ENCODE measurements at regions not wholly inside any gene's neighbourhood (a gene's known extent, or its start where the extent isn't known, plus 50 kb on each side); places are given as distances from the start of the nearest gene placed in this dataset.
"Not testable (repeated sequence)": the region's sequence is repeated elsewhere in the genome, so short reads cannot be mapped to it uniquely, and the experiment has no call there.

DNA sequence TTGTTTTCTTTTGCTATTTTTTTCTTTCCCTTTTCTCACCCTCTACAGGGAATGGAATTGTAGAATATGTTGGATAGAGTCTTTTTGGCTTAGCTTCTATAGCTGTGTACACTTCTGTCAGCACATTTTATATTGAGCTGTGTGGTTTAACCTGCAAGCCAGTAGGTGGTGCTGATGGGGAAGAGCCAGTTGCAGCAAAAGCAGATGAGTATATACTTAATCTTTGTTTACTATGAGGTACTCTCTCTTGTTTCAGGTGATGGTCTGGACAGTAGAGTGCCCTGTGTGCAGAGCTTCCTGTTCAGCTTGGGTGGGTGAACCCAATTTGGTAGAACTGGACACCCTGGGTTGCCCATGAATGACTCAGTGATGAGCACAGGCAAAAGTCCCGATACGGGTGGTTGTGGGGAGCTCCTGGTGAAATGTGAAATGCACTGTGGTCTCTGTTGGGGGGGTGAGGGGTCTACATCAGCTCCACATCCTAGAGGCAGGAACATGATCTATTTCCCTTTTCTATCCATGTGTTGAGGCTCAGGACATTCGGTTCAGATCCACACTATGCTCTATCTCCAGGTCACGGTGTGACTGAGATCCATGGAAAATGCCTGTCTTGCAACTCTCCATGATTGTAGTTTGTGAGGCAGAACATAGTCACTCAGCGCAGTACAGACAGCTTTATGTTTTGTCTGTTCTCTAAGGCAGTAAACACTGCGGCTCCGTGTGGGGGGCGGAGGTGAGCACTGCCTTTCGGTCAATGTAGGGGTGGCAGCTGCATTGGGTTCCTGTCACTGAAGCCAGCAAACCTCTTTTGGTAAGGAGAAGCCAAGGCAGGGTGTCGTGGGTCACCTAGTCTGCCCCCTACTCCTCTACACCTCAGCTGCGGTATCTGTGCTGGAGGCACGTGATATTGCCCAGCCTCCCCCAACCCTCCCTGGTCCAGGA is 353.2 kb downstream of the PRR16 start:
- Histone ChIP-seq H3K9me3 (replicated peaks; ENCODE audit: low read length) (no peaks in the 10 kb centered on the region), H3K4me3 (ENCODE audit: low read length) (no peak overlapping the region), H3K27me3 (ENCODE audit: control insufficient read depth, insufficient read depth, low read length) (no peaks in the 10 kb centered on the region), H3K36me3 (ENCODE audit: insufficient read depth, low read length) (no peaks in the 10 kb centered on the region), H3K4me2 (ENCODE audit: low read length) (no peak overlapping the region), H3K9ac (ENCODE audit: low read depth, low read length) (no peak overlapping the region), H3K4me1 (ENCODE audit: control insufficient read depth, insufficient read depth, low read length) (no peaks in the 10 kb centered on the region)

DNA sequence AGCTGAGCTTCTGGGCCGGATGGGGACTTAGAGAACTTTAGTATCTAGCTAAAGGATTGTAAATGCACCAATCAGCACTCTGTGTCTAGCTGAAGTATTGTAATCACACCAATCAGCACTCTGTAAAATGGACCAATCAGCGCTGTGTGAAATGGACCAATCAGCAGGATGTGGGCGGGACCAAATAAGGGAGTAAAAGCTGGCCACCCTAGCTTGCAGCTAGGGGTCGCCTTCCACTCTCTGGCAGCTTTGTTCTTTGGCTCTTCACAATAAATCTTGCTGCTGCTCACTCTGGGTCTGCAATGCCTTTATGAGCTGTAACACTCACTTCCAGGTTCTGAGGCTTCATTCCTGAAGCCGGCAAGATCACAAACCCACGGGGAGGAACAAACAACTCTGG is 354.0 kb downstream of the PRR16 start:
- Histone ChIP-seq H3K9me3 (replicated peaks; ENCODE audit: low read length) (no peaks in the 10 kb centered on the region), H3K4me3 (ENCODE audit: low read length) (no peak overlapping the region), H3K4me2 (ENCODE audit: low read length) (no peak overlapping the region), H3K27me3 (ENCODE audit: control insufficient read depth, insufficient read depth, low read length) (no peaks in the 10 kb centered on the region), H3K4me1 (ENCODE audit: control insufficient read depth, insufficient read depth, low read length) (no peaks in the 10 kb centered on the region), H3K36me3 (ENCODE audit: insufficient read depth, low read length) (no peaks in the 10 kb centered on the region), H3K9ac (ENCODE audit: low read depth, low read length) (no peak overlapping the region)

DNA sequence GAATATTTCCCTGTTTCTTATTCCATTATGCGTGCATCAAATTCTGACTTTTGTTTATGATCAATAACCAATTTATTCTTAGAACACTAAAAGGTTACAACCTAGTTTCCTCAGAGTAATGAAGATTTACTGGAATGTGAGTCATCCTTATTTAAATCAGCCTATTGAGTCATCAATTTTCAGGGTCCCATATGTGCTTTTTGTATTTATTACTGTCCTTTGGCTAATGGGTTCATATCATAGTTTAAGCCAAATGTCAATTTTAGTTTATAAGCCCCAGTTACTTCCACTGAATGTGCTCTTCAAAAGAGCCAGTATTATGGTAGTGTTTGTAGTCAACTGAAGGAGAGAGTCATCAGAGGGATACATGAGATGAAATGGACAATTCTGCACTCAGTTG is 359.2 kb downstream of the PRR16 start:
- H3K27me3 ChIP-seq (ENCODE audit: control insufficient read depth, insufficient read depth, low read length) = no peaks in the 10 kb centered on the region
- H3K4me3 ChIP-seq (ENCODE audit: low read length) = no peak overlapping the region
- no peaks in the 10 kb centered on the region for H3K36me3 ChIP-seq (ENCODE audit: insufficient read depth, low read length)
- no peak overlapping the region for H3K4me2 ChIP-seq (ENCODE audit: low read length)
- no peak overlapping the region for H3K9ac ChIP-seq (ENCODE audit: low read depth, low read length)
- no peaks in the 10 kb centered on the region for H3K4me1 ChIP-seq (ENCODE audit: control insufficient read depth, insufficient read depth, low read length)
- H3K9me3 ChIP-seq (replicated peaks; ENCODE audit: low read length) = no peaks in the 10 kb centered on the region

DNA sequence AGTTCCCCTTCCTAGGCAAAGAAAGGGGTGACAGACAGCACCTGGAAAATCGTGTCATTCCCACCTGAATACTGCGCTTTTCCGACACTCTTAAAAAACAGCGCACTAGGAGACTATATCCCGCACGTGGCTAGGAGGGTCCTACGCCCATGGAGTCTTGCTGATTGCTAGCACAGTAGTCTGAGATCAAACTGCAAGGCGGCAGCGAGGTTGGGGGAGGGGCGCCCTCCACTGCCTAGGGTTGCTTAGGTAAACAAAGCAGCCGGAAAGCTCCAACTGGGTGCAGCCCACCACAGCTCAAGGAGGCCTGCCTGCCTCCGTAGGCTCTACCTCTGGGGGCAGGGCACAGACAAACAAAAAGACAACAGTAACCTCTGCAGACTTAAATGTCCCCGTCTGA is 367.5 kb downstream of the PRR16 start:
- not testable (repeated sequence) for H3K4me1 ChIP-seq (ENCODE audit: control insufficient read depth, insufficient read depth, low read length); H3K4me3 ChIP-seq (ENCODE audit: low read length); H3K9me3 ChIP-seq (replicated peaks; ENCODE audit: low read length); H3K36me3 ChIP-seq (ENCODE audit: insufficient read depth, low read length); H3K4me2 ChIP-seq (ENCODE audit: low read length); H3K9ac ChIP-seq (ENCODE audit: low read depth, low read length); H3K27me3 ChIP-seq (ENCODE audit: control insufficient read depth, insufficient read depth, low read length)

DNA sequence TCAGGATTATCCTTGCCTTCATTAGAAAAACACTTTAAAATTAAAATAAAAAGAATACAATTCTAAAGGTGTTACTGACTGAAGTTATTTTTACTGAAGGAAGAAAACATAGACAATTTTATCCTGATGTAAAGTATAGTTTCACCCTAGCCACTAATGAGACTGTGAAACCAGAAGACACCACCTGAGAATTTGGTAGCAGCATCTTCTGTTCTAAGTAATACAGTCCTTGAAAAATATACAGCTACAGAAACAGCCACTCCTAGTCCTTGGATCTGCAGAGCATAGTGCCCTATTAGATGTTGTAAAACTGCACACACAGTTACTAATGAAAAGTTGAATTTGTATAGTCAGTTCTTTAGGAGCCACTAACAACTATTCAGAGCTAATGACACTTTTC is 377.7 kb downstream of the PRR16 start:
- Histone ChIP-seq H3K4me1 (ENCODE audit: control insufficient read depth, insufficient read depth, low read length) (no peaks in the 10 kb centered on the region), H3K4me2 (ENCODE audit: low read length) (no peak overlapping the region), H3K27me3 (ENCODE audit: control insufficient read depth, insufficient read depth, low read length) (peaks cover 6% of the 10 kb centered on the region), H3K9ac (ENCODE audit: low read depth, low read length) (no peak overlapping the region), H3K9me3 (replicated peaks; ENCODE audit: low read length) (no peaks in the 10 kb centered on the region), H3K4me3 (ENCODE audit: low read length) (no peak overlapping the region), H3K36me3 (ENCODE audit: insufficient read depth, low read length) (no peaks in the 10 kb centered on the region)

DNA sequence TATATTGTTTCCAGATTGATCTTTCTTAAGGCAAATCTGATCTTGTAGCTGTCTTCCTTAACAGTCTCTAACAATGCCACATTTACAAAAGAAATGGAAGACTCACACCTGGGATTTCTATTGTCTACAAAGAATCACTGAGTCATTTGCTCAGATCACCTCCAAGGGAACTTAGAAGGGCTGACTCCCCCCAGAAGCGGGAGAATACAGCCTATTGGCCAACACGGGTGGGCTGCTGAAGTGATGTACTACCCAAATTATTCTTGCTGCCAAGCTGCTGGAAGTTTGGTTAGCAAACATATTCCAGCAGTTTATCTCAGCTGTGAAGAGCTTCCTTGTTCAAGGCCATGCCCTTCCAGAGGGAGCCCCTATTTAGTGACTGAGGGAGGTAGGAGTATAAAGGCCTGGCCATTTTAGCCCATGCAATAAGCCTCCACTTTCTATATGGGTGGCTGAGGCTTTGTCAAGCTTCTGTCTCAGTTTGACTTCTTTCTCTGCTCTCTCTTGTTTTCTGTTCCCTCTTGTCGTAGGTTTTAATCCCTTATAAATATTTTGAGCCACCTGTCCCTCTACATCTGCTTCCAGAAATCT is 379.4 kb downstream of the PRR16 start:
- Histone ChIP-seq H3K4me1 (ENCODE audit: control insufficient read depth, insufficient read depth, low read length) (no peaks in the 10 kb centered on the region), H3K4me2 (ENCODE audit: low read length) (no peak overlapping the region), H3K9ac (ENCODE audit: low read depth, low read length) (no peak overlapping the region), H3K27me3 (ENCODE audit: control insufficient read depth, insufficient read depth, low read length) (peaks cover 6% of the 10 kb centered on the region), H3K36me3 (ENCODE audit: insufficient read depth, low read length) (no peaks in the 10 kb centered on the region), H3K4me3 (ENCODE audit: low read length) (no peak overlapping the region), H3K9me3 (replicated peaks; ENCODE audit: low read length) (no peaks in the 10 kb centered on the region)

DNA sequence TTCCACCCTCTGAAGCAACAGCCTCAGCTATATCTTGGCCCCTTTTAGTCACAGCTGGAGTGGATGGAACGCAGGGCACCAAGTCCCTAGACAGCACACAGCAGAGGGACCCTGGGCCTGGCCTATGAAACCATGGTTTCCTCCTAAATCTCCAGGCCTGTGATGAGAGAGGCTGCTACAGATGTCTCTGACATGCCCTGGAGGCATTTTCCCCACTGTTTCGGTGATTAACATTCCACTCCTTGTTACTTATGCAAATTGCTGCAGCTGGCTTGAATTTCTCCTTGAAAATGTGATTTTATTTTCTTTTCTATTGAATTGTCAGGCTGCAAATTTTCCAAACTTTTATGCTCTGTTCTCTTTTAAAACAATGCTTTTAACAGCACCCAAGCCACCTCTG is 384.8 kb downstream of the PRR16 start:
- no peak overlapping the region for H3K4me2 ChIP-seq (ENCODE audit: low read length)
- no peaks in the 10 kb centered on the region for H3K36me3 ChIP-seq (ENCODE audit: insufficient read depth, low read length)
- H3K4me3 ChIP-seq (ENCODE audit: low read length) = no peak overlapping the region
- no peaks in the 10 kb centered on the region for H3K27me3 ChIP-seq (ENCODE audit: control insufficient read depth, insufficient read depth, low read length)
- H3K4me1 ChIP-seq (ENCODE audit: control insufficient read depth, insufficient read depth, low read length) = no peaks in the 10 kb centered on the region
- H3K9me3 ChIP-seq (replicated peaks; ENCODE audit: low read length) = no peaks in the 10 kb centered on the region
- no peak overlapping the region for H3K9ac ChIP-seq (ENCODE audit: low read depth, low read length)

DNA sequence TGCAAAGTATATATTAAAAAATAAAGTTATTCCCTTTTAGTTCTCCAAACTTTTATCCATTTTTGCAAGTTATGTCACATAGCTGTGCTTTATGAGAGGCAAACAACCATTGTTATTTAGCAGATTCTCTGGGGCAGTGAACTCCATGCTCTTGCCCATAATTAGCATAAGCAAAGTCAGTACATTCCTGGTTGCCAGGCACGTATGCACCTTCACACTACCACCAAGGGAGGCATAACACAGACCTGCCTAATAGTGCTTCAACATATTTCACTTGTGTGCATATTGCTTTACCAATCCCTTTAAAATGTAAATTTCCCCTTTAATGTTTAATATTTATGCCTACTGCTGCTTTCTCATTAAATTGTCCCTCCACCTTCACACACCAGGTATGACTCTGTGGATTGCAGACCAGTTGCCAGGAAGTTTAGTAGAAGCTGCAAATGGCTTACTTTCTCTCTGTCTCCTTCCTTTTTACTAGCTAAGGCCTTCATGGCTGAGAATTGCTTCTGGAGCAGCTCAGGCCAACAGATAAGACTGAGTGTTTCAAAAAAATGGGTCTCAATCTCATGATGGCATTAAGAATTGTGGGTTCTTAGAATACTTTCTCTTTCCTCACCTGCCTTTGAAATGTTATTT is 388.2 kb downstream of the PRR16 start:
- Histone ChIP-seq H3K27me3 (ENCODE audit: control insufficient read depth, insufficient read depth, low read length) (no peaks in the 10 kb centered on the region), H3K9ac (ENCODE audit: low read depth, low read length) (no peak overlapping the region), H3K4me3 (ENCODE audit: low read length) (no peak overlapping the region), H3K9me3 (replicated peaks; ENCODE audit: low read length) (no peaks in the 10 kb centered on the region), H3K4me2 (ENCODE audit: low read length) (no peak overlapping the region), H3K36me3 (ENCODE audit: insufficient read depth, low read length) (no peaks in the 10 kb centered on the region), H3K4me1 (ENCODE audit: control insufficient read depth, insufficient read depth, low read length) (no peaks in the 10 kb centered on the region)

DNA sequence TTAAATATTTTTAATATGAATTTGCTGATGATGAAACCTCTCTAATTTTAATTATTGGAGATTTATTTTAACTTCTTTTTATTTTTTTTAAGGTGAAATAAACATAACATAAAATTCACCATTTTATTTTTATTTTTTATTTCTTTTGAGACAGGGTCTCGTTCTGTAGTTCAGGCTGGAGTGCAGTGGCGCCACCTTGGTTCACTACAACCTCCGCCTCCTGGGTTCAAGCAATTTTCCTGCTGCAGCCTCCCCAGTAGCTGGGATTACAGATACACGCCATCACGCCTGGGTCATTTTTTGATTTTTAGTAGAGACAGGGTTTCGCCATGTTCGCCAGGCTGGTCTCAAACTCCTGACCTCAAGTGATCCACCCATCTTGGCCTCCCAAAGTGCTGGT is 402.9 kb downstream of the PRR16 start:
- H3K9ac ChIP-seq (ENCODE audit: low read depth, low read length) = no peak overlapping the region
- H3K9me3 ChIP-seq (replicated peaks; ENCODE audit: low read length) = no peaks in the 10 kb centered on the region
- no peaks in the 10 kb centered on the region for H3K27me3 ChIP-seq (ENCODE audit: control insufficient read depth, insufficient read depth, low read length)

DNA sequence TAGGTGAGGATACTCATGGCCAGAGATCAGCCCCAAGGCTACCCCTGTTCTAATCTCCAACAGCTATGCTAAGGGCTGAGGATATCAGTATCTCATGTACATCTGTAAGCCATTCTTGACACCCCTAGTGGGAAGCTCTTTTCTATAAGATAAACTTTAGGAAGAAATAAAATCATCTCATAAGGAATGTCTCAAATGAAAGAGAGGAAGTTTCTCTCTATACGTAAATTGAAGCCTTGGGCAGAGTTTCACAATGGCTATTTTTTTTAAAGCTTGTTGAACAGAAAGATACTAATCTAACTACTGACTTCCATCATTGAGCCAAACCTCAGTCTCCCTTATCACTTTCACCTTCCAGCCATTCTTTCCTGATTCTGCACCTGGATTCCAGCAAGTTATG is 405.7 kb downstream of the PRR16 start:
- Histone ChIP-seq H3K4me2 (ENCODE audit: low read length) (no peak overlapping the region), H3K4me1 (ENCODE audit: control insufficient read depth, insufficient read depth, low read length) (no peaks in the 10 kb centered on the region), H3K4me3 (ENCODE audit: low read length) (no peak overlapping the region), H3K36me3 (ENCODE audit: insufficient read depth, low read length) (no peaks in the 10 kb centered on the region), H3K9me3 (replicated peaks; ENCODE audit: low read length) (no peaks in the 10 kb centered on the region), H3K9ac (ENCODE audit: low read depth, low read length) (no peak overlapping the region), H3K27me3 (ENCODE audit: control insufficient read depth, insufficient read depth, low read length) (no peaks in the 10 kb centered on the region)

More for the DNA sequence above, 402.9 kb downstream of the PRR16 start:
- H3K4me1 ChIP-seq (ENCODE audit: control insufficient read depth, insufficient read depth, low read length) = no peaks in the 10 kb centered on the region
- H3K36me3 ChIP-seq (ENCODE audit: insufficient read depth, low read length) = no peaks in the 10 kb centered on the region
- H3K4me2 ChIP-seq (ENCODE audit: low read length) = no peak overlapping the region
- no peak overlapping the region for H3K4me3 ChIP-seq (ENCODE audit: low read length)

DNA sequence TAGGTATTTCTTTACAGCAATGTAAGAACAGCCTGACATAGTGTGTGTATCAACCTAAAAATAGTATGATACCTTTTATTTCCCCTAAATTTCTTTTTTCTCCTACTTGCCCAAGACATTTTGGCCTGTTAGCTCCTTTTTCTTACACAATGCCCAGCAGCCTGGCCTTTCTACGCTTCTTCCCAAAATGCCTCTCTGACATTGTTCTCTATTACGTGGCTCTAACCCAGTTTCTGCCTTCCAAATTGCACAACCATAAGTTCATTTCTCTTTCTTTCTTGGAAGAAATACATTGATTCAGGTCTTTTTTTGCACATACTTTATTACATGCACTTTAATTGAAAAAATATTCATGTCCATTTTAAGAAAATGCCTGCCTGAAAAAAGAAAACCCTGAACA is 408.2 kb downstream of the PRR16 start:
- Histone ChIP-seq H3K36me3 (ENCODE audit: insufficient read depth, low read length) (no peaks in the 10 kb centered on the region), H3K9ac (ENCODE audit: low read depth, low read length) (no peak overlapping the region), H3K4me1 (ENCODE audit: control insufficient read depth, insufficient read depth, low read length) (no peaks in the 10 kb centered on the region), H3K4me3 (ENCODE audit: low read length) (no peak overlapping the region), H3K4me2 (ENCODE audit: low read length) (no peak overlapping the region), H3K27me3 (ENCODE audit: control insufficient read depth, insufficient read depth, low read length) (no peaks in the 10 kb centered on the region), H3K9me3 (replicated peaks; ENCODE audit: low read length) (no peaks in the 10 kb centered on the region)
